IMR-90 (cell line): ENCODE measurements at regions not wholly inside any gene's neighbourhood (a gene's known extent, or its start where the extent isn't known, plus 50 kb on each side); places are given as distances from the start of the nearest gene placed in this dataset.

Experiments used
- ATAC-seq: fragments of 200-7000 bp; cut with Tn5 transposase; 2 replicates; pipeline ENCODE4 v1.9.1; 2020; ENCODE audit warnings: low read depth, mild to moderate bottlenecking, moderate library complexity
- BruUV-seq: library from RNA; stranded (reverse); fragments of 400-500 nt; replicated peaks from 2 replicates; lab custom pipeline; 2021; lab: Mats Ljungman, UMichigan
- CTCF ChIA-PET: fragments of 300-600 bp; formaldehyde crosslinking; extraction: SDS; loops from one replicate; lab custom pipeline; 2021; ENCODE audit warnings: antibody characterized with exemption; lab: Yijun Ruan, JAX
- POLR2A ChIA-PET: fragments of 300-600 bp; sonication (Branson Sonifier 250); formaldehyde crosslinking; loops from one replicate; lab custom pipeline; 2022; ENCODE audit warnings: antibody characterized with exemption; ENCODE audit not compliant: unreplicated experiment; lab: Charles Lee
- DNase-seq: peaks from one replicate; pipeline ENCODE4 v3.0.0; 2013
- H2AFZ ChIP-seq: replicated peaks from 2 replicates; pipeline ENCODE3; 2013; ENCODE audit warnings: low read length, mild to moderate bottlenecking; ENCODE audit not compliant: poor library complexity
- H2AK5ac ChIP-seq: 2 replicates; pipeline ENCODE4 v1.6.1; 2013; ENCODE audit warnings: low read depth, low read length, inconsistent platforms
- H2AK9ac ChIP-seq: replicated peaks from 2 replicates; pipeline ENCODE3; 2013; ENCODE audit warnings: mild to moderate bottlenecking, low read depth, low read length, moderate library complexity; ENCODE audit not compliant: poor library complexity
- H2BK120ac ChIP-seq: 2 replicates; pipeline ENCODE4 v1.6.1; 2013; ENCODE audit warnings: low read depth, low read length, inconsistent platforms
- H2BK15ac ChIP-seq: 3 replicates; pipeline ENCODE4 v1.6.1; 2013; ENCODE audit warnings: low read depth, low read length, inconsistent platforms
- H2BK20ac ChIP-seq: 2 replicates; pipeline ENCODE4 v1.6.1; 2013; ENCODE audit warnings: low read depth, mild to moderate bottlenecking, inconsistent platforms, low read length, moderate library complexity
- H2BK5ac ChIP-seq: 2 replicates; pipeline ENCODE4 v1.6.1; 2013; ENCODE audit warnings: mild to moderate bottlenecking, low read depth, low read length, inconsistent platforms; ENCODE audit not compliant: poor library complexity, severe bottlenecking
- H3K14ac ChIP-seq: replicated peaks from 2 replicates; pipeline ENCODE4 v1.6.1; 2013; ENCODE audit warnings: low read depth, low read length, inconsistent platforms
- H3K18ac ChIP-seq: 2 replicates; pipeline ENCODE4 v1.6.1; 2013; ENCODE audit warnings: low read depth, low read length, control low read depth
- H3K23ac ChIP-seq: 2 replicates; pipeline ENCODE4 v1.6.1; 2013; ENCODE audit warnings: low read depth, low read length, inconsistent platforms
- H3K27ac ChIP-seq: 2 replicates; pipeline ENCODE4 v1.5.1; 2013; ENCODE audit warnings: mild to moderate bottlenecking, control low read depth, low read length; ENCODE audit not compliant: insufficient read depth
- H3K27me3 ChIP-seq: 2 replicates; pipeline ENCODE4 v1.6.1; 2013; ENCODE audit warnings: low read length; ENCODE audit not compliant: control insufficient read depth, insufficient read depth
- H3K36me3 ChIP-seq: 2 replicates; pipeline ENCODE4 v1.6.1; 2013; ENCODE audit warnings: low read length, mixed read lengths; ENCODE audit not compliant: control insufficient read depth, insufficient read depth
- H3K4ac ChIP-seq: 2 replicates; pipeline ENCODE4 v1.6.1; 2013; ENCODE audit warnings: low read depth, low read length, inconsistent platforms
- H3K4me1 ChIP-seq: 2 replicates; pipeline ENCODE4 v1.6.1; 2013; ENCODE audit warnings: low read length, mixed read lengths; ENCODE audit not compliant: control insufficient read depth, insufficient read depth
- H3K4me2 ChIP-seq: 2 replicates; pipeline ENCODE4 v1.6.1; 2013; ENCODE audit warnings: low read depth, mild to moderate bottlenecking, control low read depth, low read length, moderate library complexity
- H3K4me3 ChIP-seq: 2 replicates; pipeline ENCODE4 v1.5.1; 2013; ENCODE audit warnings: low read depth, mild to moderate bottlenecking, control low read depth, low read length, moderate library complexity; ENCODE audit not compliant: insufficient read depth
- H3K56ac ChIP-seq: 2 replicates; pipeline ENCODE4 v1.6.1; 2013; ENCODE audit warnings: low read length, inconsistent platforms; ENCODE audit not compliant: insufficient read depth; ENCODE audit errors: extremely low read depth
- H3K79me1 ChIP-seq, 2 experiments: 2 replicates each; pipeline ENCODE4 v1.6.1; 2013; ENCODE audit warnings: low read length in 2 of 2, inconsistent platforms in 1 of 2, low read depth in 1 of 2
- H3K9ac ChIP-seq: 2 replicates; pipeline ENCODE4 v1.6.1; 2013; ENCODE audit warnings: low read depth, low read length, control low read depth
- H3K9me1 ChIP-seq: 2 replicates; pipeline ENCODE4 v1.6.1; 2013; ENCODE audit warnings: low read length, inconsistent platforms; ENCODE audit not compliant: insufficient read depth
- H3K9me3 ChIP-seq: 2 replicates; pipeline ENCODE4 v1.6.1; 2013; ENCODE audit warnings: low read length; ENCODE audit not compliant: control insufficient read depth, insufficient read depth
- H4K20me1 ChIP-seq: 2 replicates; pipeline ENCODE4 v1.6.1; 2013; ENCODE audit warnings: low read length, inconsistent platforms; ENCODE audit not compliant: insufficient read depth
- H4K5ac ChIP-seq: 2 replicates; pipeline ENCODE4 v1.6.1; 2013; ENCODE audit warnings: mild to moderate bottlenecking, low read depth, low read length, control low read depth
- H4K8ac ChIP-seq, 2 experiments: 2 replicates each; pipeline ENCODE4 v1.6.1; 2013; ENCODE audit warnings: low read depth in 2 of 2, low read length in 2 of 2, control low read depth in 1 of 2, inconsistent platforms in 1 of 2
- H4K91ac ChIP-seq: 2 replicates; pipeline ENCODE4 v1.6.1; 2013; ENCODE audit warnings: low read depth, low read length, inconsistent platforms; ENCODE audit not compliant: insufficient read depth
- BHLHE40 ChIP-seq: fragments of 150-350 bp; IDR thresholded peaks from 2 replicates; pipeline ENCODE4 v1.6.1; 2016; ENCODE audit warnings: mild to moderate bottlenecking, low read depth, low read length
- CEBPB ChIP-seq: IDR thresholded peaks from 2 replicates; pipeline ENCODE4 v1.6.1; 2012; ENCODE audit warnings: low read depth, low read length, improper control_type of control experiment
- CHD1 ChIP-seq: IDR thresholded peaks from 2 replicates; pipeline ENCODE4 v1.6.1; 2012; ENCODE audit warnings: low read depth, low read length, improper control_type of control experiment
- FOS ChIP-seq: fragments of 150-350 bp; IDR thresholded peaks from 2 replicates; pipeline ENCODE4 v1.6.1; 2016; ENCODE audit warnings: low read depth, low read length
- MAFK ChIP-seq: IDR thresholded peaks from 2 replicates; pipeline ENCODE4 v1.6.1; 2012; ENCODE audit warnings: low read depth, low read length, improper control_type of control experiment
- MXI1 ChIP-seq: IDR thresholded peaks from 2 replicates; pipeline ENCODE4 v1.6.1; 2012; ENCODE audit warnings: low read depth, mild to moderate bottlenecking, low read length, moderate library complexity, borderline replicate concordance
- NFE2L2 ChIP-seq: fragments of 150-350 bp; IDR thresholded peaks from 2 replicates; pipeline ENCODE4 v1.6.1; 2016; ENCODE audit warnings: low read depth, mild to moderate bottlenecking, low read length
- POLR2A ChIP-seq: IDR thresholded peaks from 2 replicates; pipeline ENCODE4 v1.6.1; 2012; ENCODE audit warnings: mild to moderate bottlenecking, low read depth, low read length
- RAD21 ChIP-seq: IDR thresholded peaks from 2 replicates; pipeline ENCODE4 v1.6.1; 2012; ENCODE audit warnings: low read length, improper control_type of control experiment
- RCOR1 ChIP-seq: IDR thresholded peaks from 2 replicates; pipeline ENCODE4 v1.6.1; 2012; ENCODE audit warnings: mild to moderate bottlenecking, low read length, improper control_type of control experiment; ENCODE audit not compliant: insufficient replicate concordance
- RFX5 ChIP-seq: IDR thresholded peaks from 2 replicates; pipeline ENCODE4 v1.8.0; 2012; ENCODE audit warnings: low read depth, mild to moderate bottlenecking, low read length, moderate library complexity
- WGBS, 2 experiments: methylation state at CpG; one replicate each; pipeline versions ENCODE4 v1.1.5 to v1.1.7; 2013; ENCODE audit warnings: missing lambda C conversion rate in 2 of 2; ENCODE audit not compliant: insufficient read length in 1 of 2; ENCODE audit errors: extremely low coverage in 2 of 2; 5-methylcytosine and 5-hydroxymethylcytosine counted together
- dilution Hi-C: fragments of 300-500 bp; cut with HindIII; formaldehyde crosslinking; loops from one replicate; pipeline ENCODE4 v1.14.3; 2018; ENCODE audit warnings: low sequenced_read_pairs; ENCODE audit not compliant: unreplicated experiment
- in situ Hi-C: fragments of 300-500 bp; cut with MboI; formaldehyde crosslinking; loops from 3 replicates; pipeline ENCODE4 v1.14.3; 2019; ENCODE audit warnings: low sequenced_read_pairs, inconsistent platforms, mixed read lengths
- intact Hi-C: fragments of 100-400 bp; cut with micrococcal nuclease; formaldehyde crosslinking; loops from 2 replicates; pipeline ENCODE4 v1.10.0; 2022
- TF ChIP-seq, protein P1 (sequence below): fragments of 150-350 bp; IDR thresholded peaks from 2 replicates; pipeline ENCODE4 v1.6.1; 2017; ENCODE audit warnings: mild to moderate bottlenecking, antibody characterized with exemption, low read length, low read depth
- TF ChIP-seq, protein P2 (sequence below): conservative IDR thresholded peaks from 2 replicates; pipeline ENCODE4 v1.5.1; 2012; ENCODE audit warnings: mild to moderate bottlenecking, low read depth, low read length, improper control_type of control experiment
- TF ChIP-seq, protein P3 (sequence below): fragments of 150-350 bp; IDR thresholded peaks from 2 replicates; pipeline ENCODE4 v1.6.1; 2016; ENCODE audit warnings: low read depth, mild to moderate bottlenecking, low read length, moderate library complexity, borderline replicate concordance

DNA sequence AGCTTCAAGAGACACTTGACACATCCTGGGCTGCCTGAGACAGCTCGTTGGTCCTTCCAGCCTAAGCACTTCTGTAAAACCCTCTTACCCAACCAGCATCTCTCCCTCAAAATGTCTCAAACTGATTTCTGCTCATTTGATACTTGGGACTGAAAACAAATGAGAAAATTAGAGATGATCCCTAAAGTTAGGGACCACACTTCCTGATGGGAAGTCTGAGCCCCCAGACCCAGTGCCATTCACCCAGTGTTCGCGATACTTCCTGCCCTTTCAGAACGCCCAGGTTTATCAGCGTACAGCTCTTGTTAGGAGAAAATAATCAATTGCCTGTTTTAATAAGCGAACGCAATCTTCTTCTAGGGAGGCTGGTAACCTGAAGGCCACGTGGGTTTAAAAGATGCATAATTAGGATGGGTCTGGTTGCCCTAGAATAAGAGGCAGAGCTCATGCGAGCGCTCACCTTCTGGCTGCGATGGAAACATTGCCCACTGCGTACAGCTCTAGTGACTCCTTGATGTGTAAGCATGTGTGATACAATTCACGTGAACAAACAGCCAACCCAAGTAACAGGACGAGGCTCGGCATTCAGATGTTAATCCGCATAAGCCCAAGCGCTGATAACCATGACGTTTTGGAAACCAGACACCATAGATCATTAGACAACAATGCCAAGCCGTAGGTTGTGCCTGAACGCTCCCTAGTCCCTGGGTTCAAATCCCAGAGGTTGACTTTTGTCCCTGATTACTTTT is 213.1 kb downstream of the FOXL1 start:
- Histone ChIP-seq H2AK9ac (no peak overlapping the region), H3K4me1 (no peaks in the 10 kb centered on the region), H3K14ac (no peak overlapping the region), H3K23ac (no peak overlapping the region), H2AFZ (peak overlapping the region; percentile 27), H3K4me2 (no peak overlapping the region), H3K4ac (no peak overlapping the region), H3K9ac (no peak overlapping the region), H2BK120ac (no peak overlapping the region), H3K18ac (no peak overlapping the region), H4K8ac (no peak overlapping the region), H3K9me1 (peaks cover 3% of the 10 kb centered on the region; the same call in 1 of the 2 replicates), H4K20me1 (no peaks in the 10 kb centered on the region), H3K27ac (no peak overlapping the region), H2BK15ac (no peak overlapping the region), H2BK5ac (no peak overlapping the region), H3K56ac (no peak overlapping the region), H3K79me1 (no peaks in the 10 kb centered on the region), H3K27me3 (peaks cover 25% of the 10 kb centered on the region), H3K36me3 (no peaks in the 10 kb centered on the region), H4K91ac (no peak overlapping the region), H2BK20ac (no peak overlapping the region), H4K5ac (no peak overlapping the region), H3K4me3 (no peak overlapping the region), H2AK5ac (no peak overlapping the region), H3K9me3 (no peaks in the 10 kb centered on the region)
- intact Hi-C loops: no loop called here
- TF ChIP-seq, protein P1, sequence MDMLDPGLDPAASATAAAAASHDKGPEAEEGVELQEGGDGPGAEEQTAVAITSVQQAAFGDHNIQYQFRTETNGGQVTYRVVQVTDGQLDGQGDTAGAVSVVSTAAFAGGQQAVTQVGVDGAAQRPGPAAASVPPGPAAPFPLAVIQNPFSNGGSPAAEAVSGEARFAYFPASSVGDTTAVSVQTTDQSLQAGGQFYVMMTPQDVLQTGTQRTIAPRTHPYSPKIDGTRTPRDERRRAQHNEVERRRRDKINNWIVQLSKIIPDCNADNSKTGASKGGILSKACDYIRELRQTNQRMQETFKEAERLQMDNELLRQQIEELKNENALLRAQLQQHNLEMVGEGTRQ: no peak
- TF ChIP-seq FOS (no peak), POLR2A (no peak), CHD1 (no peak), RFX5 (no peak), MXI1 (no peak), BHLHE40 (no peak), RAD21 (no peak), CEBPB (no peak), NFE2L2 (no peak), RCOR1 (no peak), MAFK (no peak)
- TF ChIP-seq, protein P2, sequence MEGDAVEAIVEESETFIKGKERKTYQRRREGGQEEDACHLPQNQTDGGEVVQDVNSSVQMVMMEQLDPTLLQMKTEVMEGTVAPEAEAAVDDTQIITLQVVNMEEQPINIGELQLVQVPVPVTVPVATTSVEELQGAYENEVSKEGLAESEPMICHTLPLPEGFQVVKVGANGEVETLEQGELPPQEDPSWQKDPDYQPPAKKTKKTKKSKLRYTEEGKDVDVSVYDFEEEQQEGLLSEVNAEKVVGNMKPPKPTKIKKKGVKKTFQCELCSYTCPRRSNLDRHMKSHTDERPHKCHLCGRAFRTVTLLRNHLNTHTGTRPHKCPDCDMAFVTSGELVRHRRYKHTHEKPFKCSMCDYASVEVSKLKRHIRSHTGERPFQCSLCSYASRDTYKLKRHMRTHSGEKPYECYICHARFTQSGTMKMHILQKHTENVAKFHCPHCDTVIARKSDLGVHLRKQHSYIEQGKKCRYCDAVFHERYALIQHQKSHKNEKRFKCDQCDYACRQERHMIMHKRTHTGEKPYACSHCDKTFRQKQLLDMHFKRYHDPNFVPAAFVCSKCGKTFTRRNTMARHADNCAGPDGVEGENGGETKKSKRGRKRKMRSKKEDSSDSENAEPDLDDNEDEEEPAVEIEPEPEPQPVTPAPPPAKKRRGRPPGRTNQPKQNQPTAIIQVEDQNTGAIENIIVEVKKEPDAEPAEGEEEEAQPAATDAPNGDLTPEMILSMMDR: no peak
- TF ChIP-seq, protein P3, sequence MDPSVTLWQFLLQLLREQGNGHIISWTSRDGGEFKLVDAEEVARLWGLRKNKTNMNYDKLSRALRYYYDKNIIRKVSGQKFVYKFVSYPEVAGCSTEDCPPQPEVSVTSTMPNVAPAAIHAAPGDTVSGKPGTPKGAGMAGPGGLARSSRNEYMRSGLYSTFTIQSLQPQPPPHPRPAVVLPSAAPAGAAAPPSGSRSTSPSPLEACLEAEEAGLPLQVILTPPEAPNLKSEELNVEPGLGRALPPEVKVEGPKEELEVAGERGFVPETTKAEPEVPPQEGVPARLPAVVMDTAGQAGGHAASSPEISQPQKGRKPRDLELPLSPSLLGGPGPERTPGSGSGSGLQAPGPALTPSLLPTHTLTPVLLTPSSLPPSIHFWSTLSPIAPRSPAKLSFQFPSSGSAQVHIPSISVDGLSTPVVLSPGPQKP: no peak
- no peak for DNase-seq
- CTCF ChIA-PET: interaction anchor here (0.6 kb wide), 1 partner anchor 1309 kb away, joined by 3 read pairs; no protein-coding TSS in a partner anchor
- in situ Hi-C loops: no loop called here
- no TSS peak for BruUV-seq
- ATAC-seq: no peak
- dilution Hi-C loops: no loop called here
- POLR2A ChIA-PET: interaction anchor here (0.6 kb wide), 1 partner anchor 18 kb away, joined by 4 read pairs; no protein-coding TSS in a partner anchor
- 50% methylated on average over 7 of the region's 20 CpGs; no CpG with 5 or more reads in 1 of the 2 experiments for WGBS, 2 experiments
